ENCODE measurements at regions not wholly inside any gene's neighbourhood (a gene's known extent, or its start where the extent isn't known, plus 50 kb on each side); places are given as distances from the start of the nearest gene placed in this dataset.
"Not testable (repeated sequence)": the region's sequence is repeated elsewhere in the genome, so short reads cannot be mapped to it uniquely, and the experiment has no call there.

DNA sequence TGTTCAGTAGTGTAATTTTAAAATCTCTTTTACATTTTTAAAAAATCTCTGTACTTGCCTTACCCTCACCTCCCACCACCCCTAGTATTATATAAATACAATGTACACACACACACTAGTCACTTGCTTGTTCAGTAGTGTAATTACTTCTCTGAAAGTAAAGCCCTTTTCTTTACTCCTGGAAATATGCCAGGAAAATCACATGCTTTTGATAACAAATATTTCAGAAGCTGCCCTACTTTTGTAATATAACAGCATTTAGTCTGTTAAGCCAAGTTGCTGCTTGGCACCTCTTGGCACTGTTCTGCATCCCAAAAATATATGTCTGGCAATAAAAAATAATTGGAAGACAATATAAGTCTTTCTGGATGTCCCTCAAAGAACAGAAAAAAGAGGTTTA, 172.8 kb upstream of the APOOL start:
- Histone ChIP-seq H3K27me3 (ENCODE audit: control insufficient read depth in 3 of 3, insufficient read depth in 3 of 3, low read length in 2 of 3) (no peaks in the 10 kb centered on the region), H3K4me3 (no peak overlapping the region), H3K27ac (ENCODE audit: low read depth in 1 of 2, low read length in 1 of 2) (no peak overlapping the region), H3K9me3 (ENCODE audit: control insufficient read depth in 4 of 4, insufficient read depth in 3 of 4, low read length in 3 of 4) (no peaks in the 10 kb centered on the region), H3K36me3 (ENCODE audit: control insufficient read depth in 4 of 4, insufficient read depth in 4 of 4, low read length in 4 of 4) (no peaks in the 10 kb centered on the region), H3K4me1 (ENCODE audit: control insufficient read depth in 5 of 5, insufficient read depth in 5 of 5, low read length in 5 of 5) (no peaks in the 10 kb centered on the region), H3K9ac (ENCODE audit: insufficient read depth in 1 of 2, low read length in 2 of 2) (no peak overlapping the region)
- ATAC-seq (ENCODE audit: insufficient read depth, low FRiP score) (no peak), DNase-seq (peak in 2 of 3 donors; percentile 37 to 60)
- TF ChIP-seq, protein P1, sequence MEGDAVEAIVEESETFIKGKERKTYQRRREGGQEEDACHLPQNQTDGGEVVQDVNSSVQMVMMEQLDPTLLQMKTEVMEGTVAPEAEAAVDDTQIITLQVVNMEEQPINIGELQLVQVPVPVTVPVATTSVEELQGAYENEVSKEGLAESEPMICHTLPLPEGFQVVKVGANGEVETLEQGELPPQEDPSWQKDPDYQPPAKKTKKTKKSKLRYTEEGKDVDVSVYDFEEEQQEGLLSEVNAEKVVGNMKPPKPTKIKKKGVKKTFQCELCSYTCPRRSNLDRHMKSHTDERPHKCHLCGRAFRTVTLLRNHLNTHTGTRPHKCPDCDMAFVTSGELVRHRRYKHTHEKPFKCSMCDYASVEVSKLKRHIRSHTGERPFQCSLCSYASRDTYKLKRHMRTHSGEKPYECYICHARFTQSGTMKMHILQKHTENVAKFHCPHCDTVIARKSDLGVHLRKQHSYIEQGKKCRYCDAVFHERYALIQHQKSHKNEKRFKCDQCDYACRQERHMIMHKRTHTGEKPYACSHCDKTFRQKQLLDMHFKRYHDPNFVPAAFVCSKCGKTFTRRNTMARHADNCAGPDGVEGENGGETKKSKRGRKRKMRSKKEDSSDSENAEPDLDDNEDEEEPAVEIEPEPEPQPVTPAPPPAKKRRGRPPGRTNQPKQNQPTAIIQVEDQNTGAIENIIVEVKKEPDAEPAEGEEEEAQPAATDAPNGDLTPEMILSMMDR (IDR thresholded peaks at IDR 0.05; ENCODE audit: control extremely low read depth, extremely low read depth): no peak

DNA sequence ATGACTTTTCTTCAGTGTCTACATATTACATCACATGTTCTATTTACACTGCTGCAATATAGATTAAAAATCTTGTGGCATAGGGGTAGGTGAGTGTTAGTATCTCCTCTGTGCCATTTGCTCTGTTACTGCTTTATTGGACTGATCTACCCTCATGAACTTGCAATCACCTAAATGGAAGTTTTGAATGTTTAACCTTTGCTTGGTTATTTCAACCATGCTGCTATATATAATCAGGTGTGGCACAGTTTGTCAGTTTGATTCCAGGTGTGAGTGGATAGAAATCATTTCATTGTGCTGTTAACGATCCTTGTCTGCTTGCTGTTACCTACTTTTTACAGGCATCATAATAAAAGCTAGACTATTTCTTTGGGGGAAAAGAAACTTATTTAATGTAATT, 157.1 kb upstream of the APOOL start:
- not testable (repeated sequence) for H3K4me3 ChIP-seq; H3K27me3 ChIP-seq (ENCODE audit: control insufficient read depth in 3 of 3, insufficient read depth in 3 of 3, low read length in 2 of 3); H3K9ac ChIP-seq (ENCODE audit: insufficient read depth in 1 of 2, low read length in 2 of 2); DNase-seq; H3K4me1 ChIP-seq (ENCODE audit: control insufficient read depth in 5 of 5, insufficient read depth in 5 of 5, low read length in 5 of 5); H3K36me3 ChIP-seq (ENCODE audit: control insufficient read depth in 4 of 4, insufficient read depth in 4 of 4, low read length in 4 of 4); ATAC-seq (ENCODE audit: insufficient read depth, low FRiP score); H3K27ac ChIP-seq (ENCODE audit: low read depth in 1 of 2, low read length in 1 of 2)
- 85 to 90% methylated on average over 1 of the region's 1 CpG for WGBS, 2 donors
- peaks cover 0 to 11% (median 1%) of the 10 kb centered on the region in 4 donors for H3K9me3 ChIP-seq (ENCODE audit: control insufficient read depth in 4 of 4, insufficient read depth in 3 of 4, low read length in 3 of 4)

DNA sequence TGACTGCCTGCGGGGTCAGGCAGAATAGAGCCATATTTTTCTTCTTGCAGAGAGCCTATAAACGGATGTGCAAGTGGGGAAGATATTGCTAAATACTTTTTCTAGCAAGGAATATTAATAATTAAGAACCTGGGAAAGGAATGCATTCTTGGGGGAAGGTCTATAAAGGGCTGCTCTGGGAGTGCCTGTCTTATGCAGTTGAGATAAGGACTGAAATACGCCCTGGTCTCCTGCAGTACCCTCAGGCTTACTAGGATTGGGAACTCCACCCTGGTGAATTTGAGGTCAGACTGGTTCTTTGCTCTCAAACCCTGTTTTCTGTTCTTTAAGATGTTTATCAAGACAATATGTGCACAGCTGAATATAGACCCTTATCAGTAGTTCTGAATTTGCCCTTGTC, 152.5 kb upstream of the APOOL start:
- H3K9ac ChIP-seq (ENCODE audit: insufficient read depth in 1 of 2, low read length in 2 of 2); H3K27ac ChIP-seq (ENCODE audit: low read depth in 1 of 2, low read length in 1 of 2); H3K36me3 ChIP-seq (ENCODE audit: control insufficient read depth in 4 of 4, insufficient read depth in 4 of 4, low read length in 4 of 4); H3K4me1 ChIP-seq (ENCODE audit: control insufficient read depth in 5 of 5, insufficient read depth in 5 of 5, low read length in 5 of 5); H3K27me3 ChIP-seq (ENCODE audit: control insufficient read depth in 3 of 3, insufficient read depth in 3 of 3, low read length in 2 of 3); DNase-seq; H3K4me3 ChIP-seq; ATAC-seq (ENCODE audit: insufficient read depth, low FRiP score): not testable (repeated sequence)
- H3K9me3 ChIP-seq (ENCODE audit: control insufficient read depth in 4 of 4, insufficient read depth in 3 of 4, low read length in 3 of 4): peaks cover 0 to 15% (median 3%) of the 10 kb centered on the region in 4 donors
- 78 to 84% methylated on average over 3 of the region's 3 CpGs for WGBS, 2 donors

DNA sequence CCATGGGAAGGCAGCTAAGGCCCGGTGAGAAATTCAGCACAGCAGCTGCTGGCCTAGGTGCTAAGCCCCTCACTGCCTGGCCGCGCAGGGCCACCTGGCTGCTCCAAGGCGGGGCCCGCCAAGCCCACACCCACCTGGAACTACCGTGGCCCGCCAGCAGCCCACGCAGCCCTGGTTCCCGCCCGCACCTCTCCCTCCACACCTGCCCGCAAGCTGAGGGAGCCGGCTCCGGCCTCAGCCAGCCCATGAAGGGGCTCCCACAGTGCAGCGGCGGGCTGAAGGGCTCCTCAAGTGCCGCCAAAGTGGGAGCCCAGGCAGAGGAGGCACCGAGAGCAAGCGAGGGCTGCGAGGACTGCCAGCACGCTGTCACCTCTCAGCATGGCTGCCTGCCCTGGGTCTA, 146.9 kb upstream of the APOOL start:
- H3K9ac ChIP-seq (ENCODE audit: insufficient read depth in 1 of 2, low read length in 2 of 2); DNase-seq; H3K9me3 ChIP-seq (ENCODE audit: control insufficient read depth in 4 of 4, insufficient read depth in 3 of 4, low read length in 3 of 4); H3K27ac ChIP-seq (ENCODE audit: low read depth in 1 of 2, low read length in 1 of 2); H3K36me3 ChIP-seq (ENCODE audit: control insufficient read depth in 4 of 4, insufficient read depth in 4 of 4, low read length in 4 of 4); ATAC-seq (ENCODE audit: insufficient read depth, low FRiP score); H3K4me1 ChIP-seq (ENCODE audit: control insufficient read depth in 5 of 5, insufficient read depth in 5 of 5, low read length in 5 of 5); H3K4me3 ChIP-seq; H3K27me3 ChIP-seq (ENCODE audit: control insufficient read depth in 3 of 3, insufficient read depth in 3 of 3, low read length in 2 of 3): not testable (repeated sequence)
- WGBS, 2 donors: 88 to 91% methylated on average over 10 to 20 of the region's 20 CpGs

DNA sequence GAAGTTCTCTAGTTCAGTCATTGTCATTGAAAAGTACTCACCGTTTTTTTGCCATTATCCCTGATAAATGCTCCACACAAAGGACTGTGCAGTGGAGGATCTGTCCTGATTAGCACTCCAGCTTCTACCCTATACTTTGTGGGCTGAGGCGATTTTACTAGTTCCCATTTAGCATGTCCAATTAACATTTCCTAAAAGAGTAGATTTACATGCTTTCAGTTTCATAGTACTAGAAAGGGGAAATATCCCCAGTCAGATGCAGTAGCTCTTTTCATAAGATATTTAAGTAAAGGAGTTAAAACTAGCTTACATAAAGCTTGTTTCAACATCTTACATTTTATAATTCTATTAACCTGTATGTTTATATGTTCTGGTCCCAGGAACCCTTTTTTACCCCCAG, 144.9 kb upstream of the APOOL start:
- H3K4me1 ChIP-seq (ENCODE audit: control insufficient read depth in 5 of 5, insufficient read depth in 5 of 5, low read length in 5 of 5); H3K9ac ChIP-seq (ENCODE audit: insufficient read depth in 1 of 2, low read length in 2 of 2); DNase-seq; ATAC-seq (ENCODE audit: insufficient read depth, low FRiP score); H3K4me3 ChIP-seq; H3K36me3 ChIP-seq (ENCODE audit: control insufficient read depth in 4 of 4, insufficient read depth in 4 of 4, low read length in 4 of 4); H3K9me3 ChIP-seq (ENCODE audit: control insufficient read depth in 4 of 4, insufficient read depth in 3 of 4, low read length in 3 of 4); H3K27me3 ChIP-seq (ENCODE audit: control insufficient read depth in 3 of 3, insufficient read depth in 3 of 3, low read length in 2 of 3); H3K27ac ChIP-seq (ENCODE audit: low read depth in 1 of 2, low read length in 1 of 2): not testable (repeated sequence)
- WGBS, 2 donors: 17% methylated on average over 2 of the region's 2 CpGs; no CpG with 5 or more reads in 1 of the 2 donors
